NT2/D1 (cell line): ENCODE measurements at regions not wholly inside any gene's neighbourhood (a gene's known extent, or its start where the extent isn't known, plus 50 kb on each side); places are given as distances from the start of the nearest gene placed in this dataset.

Experiments used
- SUZ12 ChIP-seq: IDR thresholded peaks from 2 replicates; pipeline ENCODE4 v1.6.1; 2011; ENCODE audit not compliant: insufficient read length, insufficient read depth; ENCODE audit errors: extremely low read depth
- YY1 ChIP-seq: IDR thresholded peaks from 2 replicates; pipeline ENCODE4 v1.6.1; 2011; ENCODE audit not compliant: insufficient read length, insufficient read depth
- ZNF274 ChIP-seq: IDR thresholded peaks from 2 replicates; pipeline ENCODE4 v1.6.1; 2011; ENCODE audit warnings: mild to moderate bottlenecking, low read depth, low read length

GRCh38 chr5:38207343-38207742 lies 51.0 kb upstream of the EGFLAM start:
- TF ChIP-seq YY1 (no peak), SUZ12 (no peak), ZNF274 (no peak)
